UCSD-AML1 (cell line): ENCODE measurements at regions not wholly inside any gene's neighbourhood (a gene's known extent, or its start where the extent isn't known, plus 50 kb on each side); places are given as distances from the start of the nearest gene placed in this dataset.

Source experiments
- DNase-seq: peaks from one replicate; lab custom pipeline; 2025; ENCODE audit not compliant: unreplicated experiment; lab: John Stamatoyannopoulos, UW

GRCh38 chr15:94057305-94057704, 174.1 kb upstream of the MCTP2 start:
- no peak for DNase-seq

- DNase-seq, result no peak
Measured at GRCh38 chr15:94056314-94056713, 175.0 kb upstream of the MCTP2 start.

GRCh38 chr15:94053626-94054025, 177.7 kb upstream of the MCTP2 start:
- DNase-seq, result no peak

GRCh38 chr15:94052711-94053110, 178.7 kb upstream of the MCTP2 start:
- no peak for DNase-seq

GRCh38 chr15:94047566-94047965, 183.8 kb upstream of the MCTP2 start:
- no peak for DNase-seq

- DNase-seq, result no peak
Measured at GRCh38 chr15:94042180-94042928, 189.0 kb upstream of the MCTP2 start.

GRCh38 chr15:94041746-94042145, 189.6 kb upstream of the MCTP2 start:
- DNase-seq, result no peak

GRCh38 chr15:94040541-94041248, 190.7 kb upstream of the MCTP2 start:
- DNase-seq, result no peak

- DNase-seq, result no peak
Measured at GRCh38 chr15:94036156-94036555, 195.2 kb upstream of the MCTP2 start.

- no peak for DNase-seq
Measured at GRCh38 chr15:94033683-94034020, 197.7 kb upstream of the MCTP2 start.

- no peak for DNase-seq
Measured at GRCh38 chr15:94033014-94033682, 198.2 kb upstream of the MCTP2 start.

- no peak for DNase-seq
Measured at GRCh38 chr15:94032571-94032970, 198.8 kb upstream of the MCTP2 start.

GRCh38 chr15:94031072-94031471, 200.3 kb upstream of the MCTP2 start:
- no peak for DNase-seq

GRCh38 chr15:94029495-94029894, 201.9 kb upstream of the MCTP2 start:
- no peak for DNase-seq

GRCh38 chr15:94028809-94029208, 202.6 kb upstream of the MCTP2 start:
- no peak for DNase-seq

GRCh38 chr15:94028121-94028520, 203.2 kb upstream of the MCTP2 start:
- DNase-seq, result no peak

- DNase-seq, result no peak
Measured at GRCh38 chr15:94027581-94027980, 203.8 kb upstream of the MCTP2 start.

- DNase-seq, result no peak
Measured at GRCh38 chr15:94026458-94027304, 204.7 kb upstream of the MCTP2 start.

- DNase-seq, result no peak
Measured at GRCh38 chr15:94023531-94023930, 207.8 kb upstream of the MCTP2 start.

GRCh38 chr15:94021621-94022320, 209.6 kb upstream of the MCTP2 start:
- no peak for DNase-seq

- DNase-seq, result no peak
Measured at GRCh38 chr15:94019062-94019461, 212.3 kb upstream of the MCTP2 start.
